Esophagus muscularis mucosa (tissue), 3 donors: ENCODE measurements at regions not wholly inside any gene's neighbourhood (a gene's known extent, or its start where the extent isn't known, plus 50 kb on each side); places are given as distances from the start of the nearest gene placed in this dataset.

Source experiments
- CTCF ChIP-seq, 3 experiments: fragments of 200-600 bp in 2 of 3; fragments of 450-650 bp in 1 of 3; sonication (generic) in 2 of 3; IDR thresholded peaks; one replicate each; pipeline ENCODE4 v1.5.1; 2017 to 2019; ENCODE audit warnings: antibody characterized with exemption in 3 of 3, mild to moderate bottlenecking in 2 of 3, moderate library complexity in 1 of 3
- POLR2A ChIP-seq: fragments of 450-650 bp; IDR thresholded peaks from one replicate; pipeline ENCODE4 v1.6.1; 2017; ENCODE audit warnings: antibody characterized with exemption, moderate library complexity, mild to moderate bottlenecking, low read depth

GRCh38 chr20:59425572-59425971, 125.2 kb downstream of the EDN3 start:
- TF ChIP-seq CTCF (IDR thresholded peaks at IDR 0.05): no peak
- no peak for TF ChIP-seq POLR2A
